Dedifferentiated amniotic fluid mesenchymal stem cell (primary cell): ENCODE measurements at regions not wholly inside any gene's neighbourhood (a gene's known extent, or its start where the extent isn't known, plus 50 kb on each side); places are given as distances from the start of the nearest gene placed in this dataset.

ENCODE experiments used
- DNase-seq: peaks from one replicate; pipeline ENCODE4 v3.0.0-alpha.2; 2016; ENCODE audit errors: extremely low spot score

- no peak for DNase-seq
These were observed 85.2 kb upstream of the IQSEC1 start for GRCh38 chr3:13158408-13158807.

GRCh38 chr3:13157986-13158385, 84.8 kb upstream of the IQSEC1 start:
- no peak for DNase-seq

- no peak for DNase-seq
These were observed 79.8 kb upstream of the IQSEC1 start for GRCh38 chr3:13152826-13153710.

GRCh38 chr3:13150624-13151023, 77.4 kb upstream of the IQSEC1 start:
- DNase-seq, result no peak

GRCh38 chr3:13149330-13150108, 76.3 kb upstream of the IQSEC1 start:
- DNase-seq, result no peak

GRCh38 chr3:13148561-13149329, 75.5 kb upstream of the IQSEC1 start:
- no peak for DNase-seq

- no peak for DNase-seq
These were observed 74.9 kb upstream of the IQSEC1 start for GRCh38 chr3:13148126-13148525.

GRCh38 chr3:13147344-13147743, 74.1 kb upstream of the IQSEC1 start:
- no peak for DNase-seq

- no peak for DNase-seq
These were observed 73.5 kb upstream of the IQSEC1 start for GRCh38 chr3:13146643-13147143.

- no peak for DNase-seq
These were observed 72.8 kb upstream of the IQSEC1 start for GRCh38 chr3:13145826-13146642.

- DNase-seq, result no peak
These were observed 72.0 kb upstream of the IQSEC1 start for GRCh38 chr3:13145131-13145825.

- DNase-seq, result no peak
These were observed 71.2 kb upstream of the IQSEC1 start for GRCh38 chr3:13144163-13145023.

- no peak for DNase-seq
These were observed 70.3 kb upstream of the IQSEC1 start for GRCh38 chr3:13143381-13144004.

- DNase-seq, result no peak
These were observed 69.5 kb upstream of the IQSEC1 start for GRCh38 chr3:13142552-13143380.

GRCh38 chr3:13141991-13142412, 68.8 kb upstream of the IQSEC1 start:
- DNase-seq, result no peak

- DNase-seq, result no peak
These were observed 68.0 kb upstream of the IQSEC1 start for GRCh38 chr3:13141183-13141582.

GRCh38 chr3:13140596-13140995, 67.4 kb upstream of the IQSEC1 start:
- no peak for DNase-seq

GRCh38 chr3:13139471-13140065, 66.3 kb upstream of the IQSEC1 start:
- DNase-seq, result no peak
